Left forelimb (tissue), 1 donor: ENCODE measurements at regions not wholly inside any gene's neighbourhood (a gene's known extent, or its start where the extent isn't known, plus 50 kb on each side); places are given as distances from the start of the nearest gene placed in this dataset.

ENCODE experiments used
- DNase-seq: peaks from one replicate; pipeline ENCODE4 v3.0.0-alpha.2; 2018; ENCODE audit warnings: low spot score

DNA sequence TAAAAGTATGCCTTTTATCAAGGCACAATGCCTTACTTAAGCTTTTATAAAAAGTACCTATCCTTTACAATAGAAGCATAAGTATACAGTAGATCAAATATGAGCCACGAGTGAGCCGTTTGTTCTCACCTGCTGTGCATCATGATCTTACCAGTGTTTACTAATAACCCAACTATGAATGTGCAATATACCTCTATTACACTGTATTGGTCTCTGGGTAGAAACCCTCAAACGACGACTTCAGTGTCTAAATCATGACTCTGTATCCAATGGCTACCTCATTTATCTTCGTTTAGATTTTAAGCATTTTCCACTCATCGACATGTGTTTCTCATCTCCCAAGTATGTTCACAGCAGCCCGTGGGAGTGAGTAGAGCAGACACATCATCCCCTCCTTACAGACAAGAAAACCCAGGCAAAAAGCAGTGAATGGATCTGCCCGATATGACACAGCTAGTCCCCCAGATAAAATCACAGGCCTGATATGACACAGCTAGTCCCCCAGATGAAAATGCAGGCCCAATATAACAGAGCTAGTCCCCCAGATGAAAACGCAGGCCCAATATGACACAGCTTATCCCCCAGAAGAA, 279.8 kb downstream of the TNS1 start:
- DNase-seq, result no peak

DNA sequence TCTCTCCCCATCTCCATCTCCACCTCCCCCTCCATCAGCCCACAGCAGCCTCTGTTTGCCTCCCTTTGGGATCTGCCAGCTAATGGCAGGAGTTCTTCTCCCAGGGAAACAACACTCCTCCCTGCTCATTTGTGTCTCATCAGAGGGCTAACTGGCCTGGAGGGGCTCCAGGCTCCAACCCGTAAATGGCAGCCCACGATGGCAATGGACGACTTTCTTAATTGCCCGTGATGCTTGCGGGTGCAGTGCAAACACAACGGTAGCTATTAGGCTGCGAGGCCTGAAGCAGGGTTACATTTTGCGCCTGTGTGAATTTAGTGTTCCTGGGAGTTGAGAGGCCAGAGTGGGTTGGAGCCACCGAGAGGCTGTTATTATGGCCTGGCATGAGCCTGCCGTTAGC, 285.1 kb downstream of the TNS1 start:
- DNase-seq, result peak; percentile 66

DNA sequence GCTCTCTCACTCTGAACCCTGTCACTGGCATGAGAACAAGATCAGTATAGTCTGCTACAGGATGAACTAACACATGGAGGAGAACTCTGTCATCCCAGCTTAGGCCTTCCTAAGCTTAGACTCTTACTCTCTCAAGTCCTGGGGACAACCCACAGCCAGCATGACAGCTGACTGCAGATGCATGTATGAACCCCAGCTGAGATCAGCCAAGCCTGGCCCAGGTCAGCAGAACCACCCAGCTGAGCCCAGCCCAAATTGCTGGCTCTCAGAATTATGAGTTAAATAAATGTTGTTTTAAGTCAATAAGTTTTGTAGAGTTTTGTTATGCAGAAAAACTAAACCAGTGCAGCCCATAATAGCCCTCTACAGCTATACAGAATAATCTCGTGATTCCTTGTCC, 287.3 kb downstream of the TNS1 start:
- DNase-seq, result no peak

GRCh38 chr2:217714287-217714751, 288.5 kb downstream of the TNS1 start:
- no peak for DNase-seq

DNA sequence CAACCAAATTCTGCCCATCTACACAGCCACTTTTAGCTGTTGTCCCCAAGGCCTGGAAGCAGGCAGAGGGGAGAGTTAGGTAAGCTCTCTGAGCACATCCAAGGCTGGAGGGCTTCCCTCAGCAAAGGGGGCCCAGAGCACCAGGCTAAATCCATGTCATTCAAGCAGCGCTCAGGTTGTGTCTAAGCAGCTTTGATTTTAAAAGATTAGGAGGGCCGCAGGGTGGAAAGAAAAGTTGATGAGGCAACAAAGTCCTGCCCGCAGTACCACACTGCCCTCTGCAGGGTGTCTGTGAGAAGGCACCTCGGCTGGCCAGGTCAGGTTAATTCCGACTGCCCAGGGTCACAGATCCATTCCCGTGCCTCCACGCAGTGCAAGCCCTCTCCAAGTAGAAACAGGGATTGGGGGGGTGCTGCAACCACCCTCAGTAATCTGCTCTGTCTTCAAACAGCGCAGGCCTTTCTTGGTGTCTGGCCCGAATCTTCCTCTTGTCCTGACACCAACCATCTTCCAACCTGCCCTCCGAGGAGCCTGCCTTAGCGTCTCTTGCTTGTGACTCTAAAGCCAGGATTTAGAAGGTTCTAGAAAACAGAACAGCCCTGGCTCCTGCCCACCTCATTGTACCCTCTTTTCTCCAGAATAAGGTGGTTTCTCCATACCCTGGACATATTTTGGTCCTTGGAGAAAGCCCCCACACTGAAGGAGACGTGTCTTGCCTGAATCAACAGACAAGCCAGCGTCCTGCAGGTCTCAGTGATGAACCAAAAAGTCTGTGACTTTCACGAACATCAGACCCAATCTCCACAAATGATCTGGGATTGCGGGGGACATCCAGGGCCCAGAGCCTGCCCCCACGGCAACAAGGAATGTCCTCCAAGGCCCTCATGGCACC, 289.2 kb downstream of the TNS1 start:
- DNase-seq, result peak; percentile 93

- no peak for DNase-seq
Observed at GRCh38 chr2:217712431-217712830, 290.4 kb downstream of the TNS1 start.

DNA sequence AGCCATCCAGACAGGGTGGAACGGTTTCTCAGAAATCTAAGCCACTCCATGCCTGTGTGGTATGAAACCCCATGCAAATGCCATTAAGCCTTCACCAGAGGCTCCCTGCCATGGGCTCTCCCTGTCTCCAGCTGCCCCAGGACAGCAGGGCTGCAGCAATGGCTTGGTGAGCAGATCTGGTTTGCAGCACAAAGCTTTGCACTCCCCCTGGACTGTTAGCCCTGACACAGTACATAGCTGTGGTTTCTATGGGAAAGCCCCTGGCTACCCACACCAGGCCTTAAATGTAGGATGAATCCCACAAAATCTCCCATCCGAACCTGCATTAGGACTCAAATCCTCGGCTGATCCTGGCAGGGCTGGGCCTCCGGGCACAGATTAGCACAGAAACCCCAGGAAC, 291.6 kb downstream of the TNS1 start:
- peak; percentile 57 for DNase-seq

DNA sequence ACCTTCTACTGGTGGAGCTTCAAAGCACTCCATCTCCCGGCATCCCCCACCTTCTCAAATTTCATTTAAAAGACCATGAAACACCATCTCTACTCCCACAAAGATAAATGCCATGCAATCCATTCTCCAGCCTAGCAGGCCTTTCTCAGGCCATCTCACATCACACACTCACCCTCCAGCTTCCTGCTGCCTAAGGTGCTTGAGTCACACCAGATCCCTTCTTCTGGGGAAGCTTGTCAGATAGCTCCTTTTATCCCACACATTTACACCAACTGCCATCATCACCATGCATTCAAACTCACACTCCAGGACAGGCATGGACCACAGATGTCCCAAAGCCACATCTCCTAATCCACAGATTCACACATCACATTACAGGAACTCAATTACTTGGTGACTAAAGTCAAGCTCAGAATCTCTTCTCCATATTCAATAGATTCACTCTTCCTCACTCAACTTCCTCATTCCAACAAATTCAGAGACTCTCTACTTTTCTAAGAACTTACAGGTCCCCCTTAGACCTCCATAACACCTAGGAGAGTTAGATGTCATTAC, 292.5 kb downstream of the TNS1 start:
- DNase-seq, result peak; percentile 5

GRCh38 chr2:217709478-217710210, 293.2 kb downstream of the TNS1 start:
- peak; percentile 56 for DNase-seq

GRCh38 chr2:217707131-217707611, 295.6 kb downstream of the TNS1 start:
- DNase-seq, result peak; percentile 68

DNA sequence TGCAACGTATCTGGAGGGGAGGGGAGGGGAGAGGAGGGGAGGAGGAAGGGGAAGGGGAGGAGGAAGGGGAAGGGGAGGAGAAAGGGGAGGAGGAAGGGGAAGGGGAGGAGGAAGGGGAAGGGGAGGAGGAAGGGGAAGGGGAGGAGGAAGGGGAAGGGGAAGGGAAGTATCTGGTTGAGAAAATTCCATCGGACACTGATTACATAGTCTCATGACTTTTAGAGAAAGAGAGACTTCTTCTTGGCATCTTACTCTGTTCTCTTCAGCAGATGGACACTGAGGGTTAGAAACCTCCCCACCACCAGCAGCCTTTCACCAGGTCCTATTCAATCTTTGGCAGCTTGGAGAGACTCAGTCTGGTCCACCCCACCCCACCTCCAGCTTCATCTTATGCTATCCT, 296.3 kb downstream of the TNS1 start:
- DNase-seq, result no peak

GRCh38 chr2:217706095-217706494, 296.7 kb downstream of the TNS1 start:
- peak; percentile 14 for DNase-seq

GRCh38 chr2:217705461-217705860, 297.3 kb downstream of the TNS1 start:
- no peak for DNase-seq

- peak; percentile 15 for DNase-seq
Observed at GRCh38 chr2:217703999-217704398, 298.8 kb downstream of the TNS1 start.

DNA sequence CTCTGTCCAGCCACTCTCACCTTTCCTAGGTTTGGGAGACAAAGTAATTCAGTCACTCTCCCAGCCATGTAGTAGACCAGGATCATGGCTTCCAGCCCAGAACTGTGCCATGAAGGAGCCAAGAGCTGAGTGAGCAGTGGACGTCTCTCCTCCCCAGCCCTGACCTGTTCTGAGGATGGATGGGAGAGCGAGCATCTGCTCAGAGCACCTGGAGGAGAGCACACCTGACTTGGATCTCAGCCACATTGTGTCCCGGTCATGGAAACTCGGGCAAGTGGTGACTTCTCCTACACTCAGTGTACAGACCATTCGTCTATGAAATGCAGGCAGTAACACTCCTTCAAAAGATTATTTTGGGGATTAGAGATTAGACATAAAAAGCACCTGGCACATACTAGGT, 299.7 kb downstream of the TNS1 start:
- peak; percentile 28 for DNase-seq

GRCh38 chr2:217701622-217702021, 301.2 kb downstream of the TNS1 start:
- DNase-seq, result peak; percentile 14

DNA sequence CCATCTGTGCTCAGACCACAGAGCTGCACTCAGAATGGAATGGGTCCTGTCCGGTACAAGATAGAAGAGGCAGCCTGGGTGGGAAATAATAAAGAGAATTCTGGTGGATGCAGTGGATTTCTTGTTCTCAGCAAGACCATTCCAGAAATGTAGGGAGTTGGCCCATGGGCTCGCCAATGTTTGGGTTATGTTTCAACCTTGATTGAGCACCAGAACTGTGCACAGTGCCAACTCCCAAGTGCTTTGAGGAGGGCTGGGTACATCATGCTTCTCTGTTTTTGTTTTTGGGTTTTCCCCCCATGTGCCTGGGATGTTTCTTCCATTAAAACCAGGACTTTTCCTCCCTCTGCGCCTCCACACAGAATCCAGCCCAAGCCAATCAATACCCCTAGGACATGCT, 304.1 kb downstream of the TNS1 start:
- peak; percentile 4 for DNase-seq

DNA sequence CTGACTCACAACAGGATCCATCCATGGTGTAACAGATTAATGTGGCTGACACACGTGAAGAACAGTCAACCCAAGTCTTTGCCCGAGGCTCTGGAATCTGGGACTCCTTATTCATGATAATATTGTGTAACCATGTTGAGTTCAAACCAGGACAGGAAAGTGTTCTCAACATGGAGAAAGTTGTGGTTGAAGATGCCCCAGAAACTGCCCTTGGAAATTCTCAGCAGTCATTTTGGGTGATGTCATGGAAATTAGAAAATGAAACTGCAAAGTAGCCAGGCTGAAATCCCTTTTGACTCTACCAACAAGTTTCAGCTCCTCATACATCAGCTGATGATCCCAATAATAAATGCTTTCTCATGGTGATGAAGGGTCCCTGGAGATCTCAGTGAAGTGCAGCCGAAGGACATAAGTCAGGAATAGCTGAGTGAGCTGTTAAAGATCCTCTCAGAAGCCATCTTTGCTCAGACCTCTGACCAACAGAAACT, 307.7 kb downstream of the TNS1 start:
- peak; percentile 11 for DNase-seq

GRCh38 chr2:217694291-217694690, 308.5 kb downstream of the TNS1 start:
- no peak for DNase-seq

DNA sequence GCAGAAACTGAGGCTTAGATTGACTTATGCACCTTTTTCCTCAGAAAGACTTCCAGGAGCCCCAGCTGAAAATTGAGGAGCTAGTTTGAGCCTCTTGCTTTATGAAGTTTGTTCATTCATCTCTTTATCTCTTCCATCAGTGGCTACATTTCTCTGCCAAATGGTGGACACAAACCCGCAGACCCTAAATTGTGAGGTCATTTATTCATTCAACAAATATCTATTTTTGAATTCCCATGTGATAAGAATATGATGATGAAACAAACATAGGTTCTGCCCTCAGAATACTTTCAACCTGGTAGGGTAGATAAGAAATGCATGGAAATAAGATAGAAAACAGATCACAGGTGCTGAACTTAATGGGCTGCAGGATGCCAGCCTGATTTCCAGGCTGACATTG, 309.4 kb downstream of the TNS1 start:
- no peak for DNase-seq

DNA sequence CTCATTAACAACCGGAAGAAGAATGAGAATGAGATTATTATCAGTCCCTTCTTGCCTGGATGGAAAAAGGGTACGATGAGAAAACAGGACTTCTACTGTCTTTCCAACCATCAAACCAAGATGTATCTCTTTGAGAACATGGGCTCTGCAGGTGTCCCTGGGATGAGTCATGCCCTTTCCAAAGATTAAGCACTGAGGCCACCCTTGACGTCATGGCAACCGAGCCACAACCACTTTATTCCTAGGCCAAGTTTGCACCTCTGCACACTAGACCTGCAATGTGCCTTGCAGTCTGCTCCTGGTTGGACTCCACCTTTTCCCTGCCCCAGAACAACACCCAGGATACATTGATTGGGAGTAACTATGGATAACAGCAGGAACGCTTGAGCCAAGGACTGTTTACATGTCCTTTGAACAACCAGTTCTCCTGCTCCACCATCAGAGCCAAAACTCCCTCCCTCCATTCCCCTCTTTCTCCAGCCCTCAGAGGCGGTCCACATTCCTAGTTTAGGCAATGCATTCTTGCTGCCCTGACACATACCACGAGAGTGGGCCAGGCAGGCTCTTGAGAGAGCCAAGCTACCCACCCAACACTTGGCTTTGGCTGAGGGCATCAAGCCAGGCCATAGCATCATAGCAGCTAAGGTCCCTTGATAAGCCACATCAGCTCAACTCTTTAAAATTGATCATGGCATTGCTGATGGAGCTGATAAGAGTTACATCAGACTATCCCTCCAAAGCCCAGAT, 310.7 kb downstream of the TNS1 start:
- peak; percentile 50 for DNase-seq
